Right lung (tissue), 2 donors: ENCODE measurements at regions not wholly inside any gene's neighbourhood (a gene's known extent, or its start where the extent isn't known, plus 50 kb on each side); places are given as distances from the start of the nearest gene placed in this dataset.
"Not testable (repeated sequence)": the region's sequence is repeated elsewhere in the genome, so short reads cannot be mapped to it uniquely, and the experiment has no call there.

Source experiments
- DNase-seq, 2 donors: peaks; one replicate each; pipeline ENCODE4 v3.0.0-alpha.2; 2013

GRCh38 chr1:38787041-38787440, 72.5 kb downstream of the RRAGC start:
- no peak for DNase-seq

GRCh38 chr1:38786040-38786436, 73.5 kb downstream of the RRAGC start:
- no peak for DNase-seq

GRCh38 chr1:38785285-38786039, 74.1 kb downstream of the RRAGC start:
- DNase-seq, result no peak

- no peak for DNase-seq
These were observed 74.9 kb downstream of the RRAGC start for GRCh38 chr1:38784452-38785284.

GRCh38 chr1:38783640-38784229, 75.8 kb downstream of the RRAGC start:
- no peak for DNase-seq

GRCh38 chr1:38781872-38782617, 77.5 kb downstream of the RRAGC start:
- no peak for DNase-seq

- DNase-seq, result no peak
These were observed 79.4 kb downstream of the RRAGC start for GRCh38 chr1:38780133-38780532.

GRCh38 chr1:38779491-38779890, 80.1 kb downstream of the RRAGC start:
- DNase-seq, result no peak

GRCh38 chr1:38778521-38778920, 81.1 kb downstream of the RRAGC start:
- no peak for DNase-seq

- no peak for DNase-seq
These were observed 81.5 kb downstream of the RRAGC start for GRCh38 chr1:38778051-38778450.

- no peak for DNase-seq
These were observed 82.1 kb downstream of the RRAGC start for GRCh38 chr1:38777464-38777957.

- no peak for DNase-seq
These were observed 83.0 kb downstream of the RRAGC start for GRCh38 chr1:38776466-38777065.

GRCh38 chr1:38775175-38775845, 84.3 kb downstream of the RRAGC start:
- DNase-seq, result no peak

GRCh38 chr1:38773483-38773882, 86.1 kb downstream of the RRAGC start:
- DNase-seq, result no peak

GRCh38 chr1:38772953-38773352, 86.6 kb downstream of the RRAGC start:
- no peak for DNase-seq

- DNase-seq, result no peak
These were observed 87.5 kb downstream of the RRAGC start for GRCh38 chr1:38772026-38772425.

- not testable (repeated sequence) for DNase-seq
These were observed 88.9 kb downstream of the RRAGC start for GRCh38 chr1:38770516-38771173.

- no peak for DNase-seq
These were observed 93.4 kb downstream of the RRAGC start for GRCh38 chr1:38766125-38766524.

- no peak for DNase-seq
These were observed 96.5 kb downstream of the RRAGC start for GRCh38 chr1:38763121-38763520.

- DNase-seq, result no peak
These were observed 99.0 kb downstream of the RRAGC start for GRCh38 chr1:38760562-38760961.
